ENCODE measurements at regions not wholly inside any gene's neighbourhood (a gene's known extent, or its start where the extent isn't known, plus 50 kb on each side); places are given as distances from the start of the nearest gene placed in this dataset.
"Not testable (repeated sequence)": the region's sequence is repeated elsewhere in the genome, so short reads cannot be mapped to it uniquely, and the experiment has no call there.

- DNase-seq (ENCODE audit: low spot score in 2 of 2) (no peak), ATAC-seq (no peak)
- Mint-ChIP-seq H3K36me3 (no peaks in the 10 kb centered on the region), H3K4me3 (no peak overlapping the region), H3K4me1 (no peaks in the 10 kb centered on the region), H3K9me3 (no peaks in the 10 kb centered on the region), H3K27ac (no peak overlapping the region)
These were observed 179.7 kb downstream of the XPNPEP1 start for GRCh38 chr10:109743574-109743973.

DNA sequence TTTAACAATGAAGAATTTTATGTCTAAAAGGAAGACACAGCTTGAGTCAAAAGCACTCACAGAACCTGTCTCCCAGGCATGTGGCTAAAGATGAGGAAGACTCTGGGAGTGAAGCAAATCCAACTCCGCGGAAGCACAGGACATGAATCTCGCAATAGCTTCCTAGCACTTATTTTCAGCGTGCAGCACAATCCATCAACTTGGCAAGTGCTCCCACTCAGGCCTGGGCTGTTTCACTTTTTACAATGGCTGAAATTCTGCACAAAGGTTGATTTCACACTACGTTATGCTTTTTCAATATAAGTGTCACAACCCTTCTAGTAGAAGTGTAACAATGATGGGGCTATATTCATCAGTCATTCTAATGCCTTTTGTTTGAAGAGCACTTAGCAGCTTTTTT lies 180.2 kb downstream of the XPNPEP1 start:
- Mint-ChIP-seq H3K4me3 (no peak overlapping the region), H3K36me3 (no peaks in the 10 kb centered on the region), H3K9me3 (no peaks in the 10 kb centered on the region), H3K4me1 (no peaks in the 10 kb centered on the region), H3K27ac (no peak overlapping the region)
- ATAC-seq: no peak
- DNase-seq (ENCODE audit: low spot score in 2 of 2): no peak

DNA sequence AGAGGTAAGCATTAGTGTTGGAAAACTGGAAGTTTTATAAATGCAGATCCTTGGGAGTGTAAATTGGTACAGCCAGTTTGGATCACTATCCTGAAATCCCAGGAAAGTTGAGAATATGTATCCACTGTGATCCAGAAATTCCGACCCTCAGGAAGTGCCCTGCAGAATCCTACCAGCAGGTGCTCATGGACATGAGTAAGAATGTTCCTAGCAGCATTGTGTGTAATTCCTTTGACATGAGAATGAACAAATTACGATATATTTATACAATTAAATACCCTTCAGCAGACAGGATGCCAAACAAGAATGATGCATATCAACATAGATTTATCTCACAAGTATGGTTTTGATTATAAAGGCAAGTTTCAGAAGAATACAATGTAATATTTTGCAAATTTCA lies 181.6 kb downstream of the XPNPEP1 start:
- no peaks in the 10 kb centered on the region for H3K4me1 Mint-ChIP-seq
- no peak for ATAC-seq
- DNase-seq (ENCODE audit: low spot score in 2 of 2): no peak
- H3K36me3 Mint-ChIP-seq: no peaks in the 10 kb centered on the region
- H3K4me3 Mint-ChIP-seq: no peak overlapping the region
- H3K9me3 Mint-ChIP-seq: no peaks in the 10 kb centered on the region
- no peak overlapping the region for H3K27ac Mint-ChIP-seq

- Mint-ChIP-seq H3K9me3 (no peaks in the 10 kb centered on the region), H3K36me3 (no peaks in the 10 kb centered on the region), H3K27ac (no peak overlapping the region), H3K4me3 (no peak overlapping the region), H3K4me1 (no peaks in the 10 kb centered on the region)
- ATAC-seq (no peak), DNase-seq (ENCODE audit: low spot score in 2 of 2) (no peak)
These were observed 182.9 kb downstream of the XPNPEP1 start for GRCh38 chr10:109740436-109740835.

DNA sequence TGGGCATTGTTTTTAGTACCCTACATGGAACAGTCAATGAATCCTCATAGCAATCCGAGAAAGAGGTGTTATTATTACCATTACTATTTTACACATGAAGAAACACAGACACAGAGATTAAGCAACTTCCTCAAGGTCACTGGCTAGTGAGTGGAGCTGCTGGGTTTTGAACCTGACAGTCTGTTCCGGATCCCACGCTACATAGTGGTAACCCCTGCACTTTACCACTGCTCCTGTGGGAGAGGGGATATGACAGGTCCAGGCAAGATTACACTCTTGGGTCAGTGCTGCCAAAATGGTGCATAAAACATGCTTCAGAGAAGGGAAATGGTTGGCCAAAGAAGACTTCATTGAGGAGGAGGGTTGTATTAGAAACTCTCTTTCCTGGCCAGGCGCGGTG lies 185.7 kb downstream of the XPNPEP1 start:
- H3K36me3 Mint-ChIP-seq: no peaks in the 10 kb centered on the region
- no peak for ATAC-seq
- H3K4me3 Mint-ChIP-seq: no peak overlapping the region
- H3K27ac Mint-ChIP-seq: no peak overlapping the region
- H3K4me1 Mint-ChIP-seq: no peaks in the 10 kb centered on the region
- no peaks in the 10 kb centered on the region for H3K9me3 Mint-ChIP-seq
- DNase-seq (ENCODE audit: low spot score in 2 of 2): no peak

- H3K27ac Mint-ChIP-seq: no peak overlapping the region
- H3K4me3 Mint-ChIP-seq: no peak overlapping the region
- no peaks in the 10 kb centered on the region for H3K9me3 Mint-ChIP-seq
- no peaks in the 10 kb centered on the region for H3K4me1 Mint-ChIP-seq
- H3K36me3 Mint-ChIP-seq: no peaks in the 10 kb centered on the region
- DNase-seq (ENCODE audit: low spot score in 2 of 2): no peak
- no peak for ATAC-seq
These were observed 186.3 kb downstream of the XPNPEP1 start for GRCh38 chr10:109737009-109737408.

DNA sequence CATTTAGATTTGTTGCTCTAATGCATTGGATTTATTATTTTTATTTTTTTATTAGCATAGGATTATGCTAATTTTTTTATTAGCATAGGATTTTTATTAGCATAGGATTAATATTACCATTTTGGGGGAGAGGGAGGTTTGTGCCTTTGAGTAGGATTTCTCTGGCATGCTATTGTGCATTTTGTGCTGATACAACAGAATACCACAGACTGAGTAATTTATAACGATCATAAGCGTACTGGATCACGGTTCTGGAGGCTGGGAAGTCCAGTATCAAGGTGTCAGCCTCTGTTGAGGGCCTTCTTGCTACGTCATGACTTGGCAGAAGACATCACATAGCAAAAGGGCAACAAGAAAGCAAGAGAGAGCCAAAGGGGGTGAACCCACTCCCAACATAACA lies 187.5 kb downstream of the XPNPEP1 start:
- no peak for ATAC-seq
- Mint-ChIP-seq H3K27ac (no peak overlapping the region), H3K9me3 (no peaks in the 10 kb centered on the region), H3K4me3 (no peak overlapping the region), H3K36me3 (no peaks in the 10 kb centered on the region), H3K4me1 (no peaks in the 10 kb centered on the region)
- no peak for DNase-seq (ENCODE audit: low spot score in 2 of 2)

- DNase-seq (ENCODE audit: low spot score in 2 of 2): no peak
- ATAC-seq: no peak
- Mint-ChIP-seq H3K9me3 (no peaks in the 10 kb centered on the region), H3K4me1 (no peaks in the 10 kb centered on the region), H3K36me3 (no peaks in the 10 kb centered on the region), H3K27ac (no peak overlapping the region), H3K4me3 (no peak overlapping the region)
These were observed 190.9 kb downstream of the XPNPEP1 start for GRCh38 chr10:109732254-109732965.

DNA sequence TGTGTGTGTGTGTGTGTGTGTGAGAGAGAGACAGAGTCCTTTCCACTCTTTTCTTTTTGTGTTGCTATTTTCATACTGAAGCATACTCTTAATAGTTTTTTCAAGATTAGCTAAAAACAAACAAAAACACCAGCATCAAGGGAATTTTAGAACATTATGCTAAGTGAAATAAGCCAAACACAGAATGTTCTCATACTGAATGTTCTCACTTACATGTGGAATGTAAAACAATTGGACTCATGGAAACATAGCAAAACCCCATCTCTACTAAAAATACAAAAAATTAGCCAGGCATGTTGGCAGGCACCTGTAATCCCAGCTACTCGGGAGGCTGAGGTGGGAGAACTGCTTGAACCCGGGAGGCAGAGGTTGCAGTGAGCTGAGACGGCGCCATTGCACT lies 193.4 kb downstream of the XPNPEP1 start:
- H3K4me3 Mint-ChIP-seq; H3K36me3 Mint-ChIP-seq; DNase-seq (ENCODE audit: low spot score in 2 of 2); H3K27ac Mint-ChIP-seq; ATAC-seq; H3K9me3 Mint-ChIP-seq; H3K4me1 Mint-ChIP-seq: not testable (repeated sequence)

- no peak for ATAC-seq
- no peak overlapping the region for H3K27ac Mint-ChIP-seq
These were observed 195.9 kb downstream of the XPNPEP1 start for GRCh38 chr10:109727436-109727835.

GRCh38 chr10:109726473-109726872 lies 196.8 kb downstream of the XPNPEP1 start:
- H3K9me3 Mint-ChIP-seq: no peaks in the 10 kb centered on the region
- H3K4me1 Mint-ChIP-seq: no peaks in the 10 kb centered on the region
- H3K36me3 Mint-ChIP-seq: no peaks in the 10 kb centered on the region
- H3K4me3 Mint-ChIP-seq: no peak overlapping the region
- no peak overlapping the region for H3K27ac Mint-ChIP-seq
- ATAC-seq: no peak
- no peak for DNase-seq (ENCODE audit: low spot score in 2 of 2)

More at GRCh38 chr10:109727436-109727835, 195.9 kb downstream of the XPNPEP1 start:
- Mint-ChIP-seq H3K36me3 (no peaks in the 10 kb centered on the region), H3K4me3 (no peak overlapping the region), H3K9me3 (no peaks in the 10 kb centered on the region), H3K4me1 (no peaks in the 10 kb centered on the region)
- DNase-seq (ENCODE audit: low spot score in 2 of 2): no peak

GRCh38 chr10:109723305-109723704 lies 200.0 kb downstream of the XPNPEP1 start:
- DNase-seq (ENCODE audit: low spot score in 2 of 2) (no peak), ATAC-seq (no peak)
- Mint-ChIP-seq H3K4me3 (no peak overlapping the region), H3K9me3 (no peaks in the 10 kb centered on the region), H3K36me3 (no peaks in the 10 kb centered on the region), H3K27ac (no peak overlapping the region), H3K4me1 (no peaks in the 10 kb centered on the region)

DNA sequence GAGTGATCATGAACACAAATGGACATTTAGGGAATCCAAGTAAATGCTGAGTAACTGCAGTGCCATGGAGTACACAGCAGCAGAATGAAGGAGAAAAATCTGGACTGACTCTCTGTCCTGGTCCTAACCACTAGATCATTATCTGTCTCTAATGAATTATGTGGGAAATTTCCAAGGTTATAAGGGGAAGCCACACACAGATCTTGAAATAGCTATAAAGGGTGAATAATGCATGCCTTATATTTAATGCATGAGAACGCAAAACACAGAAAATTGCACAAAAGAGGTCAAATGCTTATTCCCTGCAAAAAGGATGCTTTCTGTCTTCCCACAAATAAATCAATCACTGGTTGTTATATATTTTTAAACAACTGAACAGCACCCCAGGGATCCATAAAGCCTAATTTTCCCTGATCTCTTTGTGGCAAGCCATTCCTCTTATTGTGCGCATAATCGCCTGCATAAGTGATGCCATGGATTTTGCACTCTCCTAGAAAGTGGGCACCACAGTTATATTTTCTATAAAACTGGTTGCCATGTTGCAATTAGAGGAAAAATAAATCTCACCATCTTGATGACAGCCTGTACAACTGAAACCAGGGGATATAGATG lies 201.8 kb downstream of the XPNPEP1 start:
- no peak for DNase-seq (ENCODE audit: low spot score in 2 of 2)
- Mint-ChIP-seq H3K27ac (no peak overlapping the region), H3K9me3 (no peaks in the 10 kb centered on the region), H3K36me3 (no peaks in the 10 kb centered on the region), H3K4me1 (no peaks in the 10 kb centered on the region), H3K4me3 (no peak overlapping the region)
- no peak for ATAC-seq

DNA sequence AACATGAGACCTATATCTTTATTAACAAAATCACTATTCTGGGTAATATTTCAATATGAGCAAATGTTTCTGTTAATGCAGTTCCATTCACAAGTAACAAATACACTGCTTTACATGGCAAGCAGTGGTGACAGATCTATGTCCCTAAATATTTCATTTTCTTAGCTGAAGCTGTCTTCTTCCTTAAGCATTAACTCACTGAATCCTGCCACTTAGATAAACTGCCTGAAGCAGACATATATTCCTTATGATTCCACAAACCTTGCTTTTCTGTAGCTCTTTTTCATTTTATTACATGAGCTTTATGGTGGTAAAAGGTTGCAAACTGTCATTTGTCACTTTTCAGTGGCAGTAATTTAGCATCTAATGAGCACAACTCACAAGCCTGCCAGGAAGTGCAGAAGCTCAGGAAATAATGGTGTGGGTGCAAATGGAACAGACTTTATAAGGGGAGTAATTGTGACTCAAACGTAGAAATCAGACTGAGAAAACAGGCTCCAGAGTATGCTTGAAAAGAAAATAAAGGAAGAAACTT lies 217.2 kb downstream of the XPNPEP1 start:
- Mint-ChIP-seq H3K9me3 (no peaks in the 10 kb centered on the region), H3K4me1 (no peaks in the 10 kb centered on the region), H3K27ac (no peak overlapping the region), H3K4me3 (no peak overlapping the region), H3K36me3 (no peaks in the 10 kb centered on the region)
- no peak for ATAC-seq
- DNase-seq (ENCODE audit: low spot score in 2 of 2): no peak

DNA sequence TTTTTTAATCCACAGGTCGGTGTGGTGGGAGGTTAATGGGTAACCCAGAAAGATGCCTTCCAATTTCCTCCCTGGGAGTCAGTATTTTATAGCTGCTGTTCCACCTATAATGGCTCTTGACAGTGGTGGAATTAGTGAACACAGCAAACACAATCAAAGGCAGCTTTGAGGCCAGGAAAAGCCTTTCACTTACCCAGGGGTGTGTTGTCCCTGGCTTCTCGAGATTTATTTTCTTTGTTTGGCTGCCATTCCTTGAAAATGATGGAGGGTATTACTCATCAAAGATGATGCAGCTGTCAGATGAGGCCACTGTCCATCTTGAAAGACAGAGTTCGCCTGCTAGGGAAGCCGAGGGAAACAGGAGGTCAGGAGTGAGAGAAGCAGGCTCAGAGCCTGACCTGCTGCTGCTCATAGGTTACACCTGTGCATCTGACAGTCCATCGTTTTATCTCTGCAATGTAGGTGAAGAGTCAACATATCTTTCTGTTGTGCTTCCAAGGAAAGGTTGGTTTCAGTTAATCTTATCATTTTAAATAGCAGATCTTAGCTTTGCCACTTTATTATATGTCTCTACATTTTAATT lies 221.6 kb downstream of the XPNPEP1 start:
- no peak overlapping the region for H3K4me3 Mint-ChIP-seq
- DNase-seq (ENCODE audit: low spot score in 2 of 2) (no peak), ATAC-seq (no peak)
- H3K36me3 Mint-ChIP-seq: no peaks in the 10 kb centered on the region
- no peaks in the 10 kb centered on the region for H3K9me3 Mint-ChIP-seq
- no peak overlapping the region for H3K27ac Mint-ChIP-seq
- no peaks in the 10 kb centered on the region for H3K4me1 Mint-ChIP-seq

Data from stimulated activated effector memory CD8-positive, alpha-beta T cell treated with anti-CD3 and anti-CD28 coated beads, Interleukin-12 subunit alpha, Interleukin-12 subunit beta, amount 100 ng/mL, for 72 hours (primary cell).